GM12872 (cell line): ENCODE measurements at regions not wholly inside any gene's neighbourhood (a gene's known extent, or its start where the extent isn't known, plus 50 kb on each side); places are given as distances from the start of the nearest gene placed in this dataset.

Experiments used
- TF ChIP-seq, protein P1 (sequence below): IDR thresholded peaks from 3 replicates; pipeline ENCODE4 v1.5.1; 2011; ENCODE audit warnings: low read depth, mild to moderate bottlenecking, low read length, moderate library complexity; ENCODE audit not compliant: insufficient read depth

- TF ChIP-seq, protein P1, sequence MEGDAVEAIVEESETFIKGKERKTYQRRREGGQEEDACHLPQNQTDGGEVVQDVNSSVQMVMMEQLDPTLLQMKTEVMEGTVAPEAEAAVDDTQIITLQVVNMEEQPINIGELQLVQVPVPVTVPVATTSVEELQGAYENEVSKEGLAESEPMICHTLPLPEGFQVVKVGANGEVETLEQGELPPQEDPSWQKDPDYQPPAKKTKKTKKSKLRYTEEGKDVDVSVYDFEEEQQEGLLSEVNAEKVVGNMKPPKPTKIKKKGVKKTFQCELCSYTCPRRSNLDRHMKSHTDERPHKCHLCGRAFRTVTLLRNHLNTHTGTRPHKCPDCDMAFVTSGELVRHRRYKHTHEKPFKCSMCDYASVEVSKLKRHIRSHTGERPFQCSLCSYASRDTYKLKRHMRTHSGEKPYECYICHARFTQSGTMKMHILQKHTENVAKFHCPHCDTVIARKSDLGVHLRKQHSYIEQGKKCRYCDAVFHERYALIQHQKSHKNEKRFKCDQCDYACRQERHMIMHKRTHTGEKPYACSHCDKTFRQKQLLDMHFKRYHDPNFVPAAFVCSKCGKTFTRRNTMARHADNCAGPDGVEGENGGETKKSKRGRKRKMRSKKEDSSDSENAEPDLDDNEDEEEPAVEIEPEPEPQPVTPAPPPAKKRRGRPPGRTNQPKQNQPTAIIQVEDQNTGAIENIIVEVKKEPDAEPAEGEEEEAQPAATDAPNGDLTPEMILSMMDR, result no peak
Measured at GRCh38 chrX:39927380-39927779, 170.4 kb downstream of the BCOR start.

DNA sequence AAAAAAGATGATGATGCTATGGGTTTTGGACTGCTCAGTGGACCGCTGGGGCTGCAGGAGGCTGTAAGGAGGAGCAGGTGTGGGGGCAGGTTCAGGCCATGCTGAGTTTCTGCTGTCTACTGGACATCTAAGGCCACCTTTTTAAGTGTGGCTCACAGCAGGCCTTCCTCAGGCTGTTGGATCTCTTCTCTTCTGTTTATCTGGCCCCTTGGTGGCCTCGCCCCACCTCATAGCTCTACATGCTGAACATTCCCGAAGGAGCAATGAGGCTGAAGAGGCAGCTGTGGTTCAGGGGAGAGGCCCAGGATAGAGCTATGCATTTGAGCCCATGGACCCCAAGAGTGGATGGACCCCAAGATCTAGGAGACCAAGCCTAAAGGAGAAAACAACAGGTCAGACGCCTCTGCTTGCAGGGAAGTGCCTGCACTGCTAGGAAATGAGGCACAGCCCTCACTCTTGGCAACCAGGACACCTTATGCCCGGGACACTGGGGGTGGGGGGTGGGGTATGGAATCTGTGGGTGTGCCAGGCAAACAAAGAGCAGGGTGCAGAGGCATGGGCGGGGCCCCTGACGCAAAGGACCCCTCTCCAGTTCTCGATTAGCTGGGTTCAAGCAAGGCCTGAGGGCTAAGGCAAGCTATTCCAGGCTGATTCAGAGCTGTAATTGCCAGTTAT is 168.9 kb downstream of the BCOR start:
- TF ChIP-seq, protein P1, result no peak

DNA sequence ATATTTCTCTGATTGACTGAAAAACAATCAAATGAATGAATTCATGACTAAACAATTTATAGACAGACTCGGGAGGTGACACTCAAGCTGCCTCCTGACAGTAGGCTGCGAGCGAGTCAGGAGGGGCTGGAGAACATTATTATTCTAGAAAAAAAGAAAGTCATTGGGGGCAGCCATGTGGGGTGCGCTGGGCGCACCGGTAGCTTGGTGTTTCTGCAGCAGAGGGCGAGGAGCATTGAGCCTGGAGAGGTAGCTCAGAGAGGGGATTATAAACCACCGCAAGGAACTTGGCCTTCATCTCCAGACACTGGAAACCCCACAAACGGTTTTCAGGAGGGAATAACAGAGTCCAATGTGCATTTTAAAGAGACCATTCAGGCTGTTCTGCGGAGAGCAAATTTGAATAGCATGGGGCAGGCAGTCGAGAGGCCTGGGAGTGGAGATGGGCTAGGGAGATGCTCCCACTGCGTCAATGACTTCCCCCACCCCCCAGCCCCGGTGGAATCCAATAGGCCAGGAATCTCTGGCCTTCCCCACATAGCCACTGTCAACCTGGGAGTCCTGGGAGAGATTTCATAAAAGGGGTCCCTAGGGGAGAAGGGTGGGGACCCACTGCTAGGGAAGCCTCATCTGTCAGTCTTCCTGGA is 168.3 kb downstream of the BCOR start:
- TF ChIP-seq, protein P1, result no peak

GRCh38 chrX:39930786-39931528 is 166.8 kb downstream of the BCOR start:
- TF ChIP-seq, protein P1, result no peak

DNA sequence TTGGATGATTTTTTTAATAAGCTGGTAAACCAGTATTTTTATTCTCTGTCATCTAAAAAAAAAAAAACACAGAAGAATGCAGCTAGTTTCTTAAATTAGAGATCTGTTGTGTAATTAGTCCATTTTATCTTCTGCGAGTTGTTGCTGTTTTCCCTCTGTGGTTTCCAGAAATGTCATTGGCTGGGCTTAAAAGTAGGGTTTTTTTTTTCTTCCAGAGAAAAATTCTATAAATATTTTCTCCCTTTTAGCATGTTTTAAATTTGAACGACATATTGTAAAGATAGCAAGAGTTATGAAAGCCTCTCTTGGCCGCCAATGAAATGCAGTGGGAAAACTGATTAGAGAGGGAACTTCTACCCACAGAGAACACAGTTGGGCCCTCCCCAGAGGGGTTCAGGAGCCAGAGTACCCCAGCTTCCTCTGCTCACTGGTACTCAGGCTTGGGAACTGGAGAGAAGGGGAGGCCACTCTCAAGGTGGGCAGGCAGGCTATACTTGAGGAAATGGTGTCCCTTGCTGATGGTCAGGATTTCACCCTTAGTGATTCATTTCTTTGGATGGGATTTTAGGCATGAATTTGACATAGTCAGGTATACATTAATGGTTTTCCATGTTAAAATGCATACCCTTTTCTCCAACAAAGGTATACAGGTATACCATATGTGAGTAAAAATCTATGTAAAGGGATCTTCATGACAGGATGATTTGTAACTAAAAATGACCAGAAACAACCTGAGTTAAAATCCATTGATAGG is 166.1 kb downstream of the BCOR start:
- TF ChIP-seq, protein P1, result no peak

GRCh38 chrX:39935411-39936064 is 162.2 kb downstream of the BCOR start:
- TF ChIP-seq, protein P1, result no peak
